ENCODE measurements at regions not wholly inside any gene's neighbourhood (a gene's known extent, or its start where the extent isn't known, plus 50 kb on each side); places are given as distances from the start of the nearest gene placed in this dataset.
"Not testable (repeated sequence)": the region's sequence is repeated elsewhere in the genome, so short reads cannot be mapped to it uniquely, and the experiment has no call there.

DNA sequence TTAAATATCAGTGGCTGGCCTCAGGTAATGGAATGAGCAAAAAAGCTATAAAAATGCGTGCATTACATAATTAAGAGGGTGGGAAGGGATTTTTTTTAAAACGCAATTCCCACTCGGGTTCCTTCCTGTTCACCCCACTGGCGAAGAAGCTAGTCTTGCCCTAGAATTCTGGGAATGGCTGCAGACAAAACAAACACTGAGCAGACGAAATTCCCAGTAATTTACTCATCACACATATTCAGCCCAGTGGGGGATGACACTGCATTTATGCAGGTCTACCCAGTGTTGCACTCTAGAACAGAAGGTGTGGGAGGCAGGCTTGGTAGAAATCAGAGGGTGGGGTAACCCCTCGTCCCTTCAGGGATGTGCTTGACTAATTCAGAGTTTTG, 2695.0 kb upstream of the DEFB115 start:
- no peak overlapping the region for H3K4me3 ChIP-seq
- no peak for DNase-seq
- TF ChIP-seq POLR2A (IDR thresholded peaks at IDR 0.05) = no peak
- TF ChIP-seq, protein P1, sequence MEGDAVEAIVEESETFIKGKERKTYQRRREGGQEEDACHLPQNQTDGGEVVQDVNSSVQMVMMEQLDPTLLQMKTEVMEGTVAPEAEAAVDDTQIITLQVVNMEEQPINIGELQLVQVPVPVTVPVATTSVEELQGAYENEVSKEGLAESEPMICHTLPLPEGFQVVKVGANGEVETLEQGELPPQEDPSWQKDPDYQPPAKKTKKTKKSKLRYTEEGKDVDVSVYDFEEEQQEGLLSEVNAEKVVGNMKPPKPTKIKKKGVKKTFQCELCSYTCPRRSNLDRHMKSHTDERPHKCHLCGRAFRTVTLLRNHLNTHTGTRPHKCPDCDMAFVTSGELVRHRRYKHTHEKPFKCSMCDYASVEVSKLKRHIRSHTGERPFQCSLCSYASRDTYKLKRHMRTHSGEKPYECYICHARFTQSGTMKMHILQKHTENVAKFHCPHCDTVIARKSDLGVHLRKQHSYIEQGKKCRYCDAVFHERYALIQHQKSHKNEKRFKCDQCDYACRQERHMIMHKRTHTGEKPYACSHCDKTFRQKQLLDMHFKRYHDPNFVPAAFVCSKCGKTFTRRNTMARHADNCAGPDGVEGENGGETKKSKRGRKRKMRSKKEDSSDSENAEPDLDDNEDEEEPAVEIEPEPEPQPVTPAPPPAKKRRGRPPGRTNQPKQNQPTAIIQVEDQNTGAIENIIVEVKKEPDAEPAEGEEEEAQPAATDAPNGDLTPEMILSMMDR (IDR thresholded peaks at IDR 0.05) = no peak
- H3K36me3 ChIP-seq (replicated peaks in 1 of 2) = no peaks in the 10 kb centered on the region
- no peaks in the 10 kb centered on the region for H3K9me3 ChIP-seq (replicated peaks in 1 of 3)
- 51 to 61% (median 59%) methylated on average over 6 of the region's 6 CpGs for WGBS, 4 donors
- H3K27ac ChIP-seq = no peak overlapping the region
- H3K4me1 ChIP-seq (replicated peaks in 1 of 2) = no peaks in the 10 kb centered on the region
- intact Hi-C loops (cut with DNase I) = no loop called here
- no peaks in the 10 kb centered on the region for H3K27me3 ChIP-seq

DNA sequence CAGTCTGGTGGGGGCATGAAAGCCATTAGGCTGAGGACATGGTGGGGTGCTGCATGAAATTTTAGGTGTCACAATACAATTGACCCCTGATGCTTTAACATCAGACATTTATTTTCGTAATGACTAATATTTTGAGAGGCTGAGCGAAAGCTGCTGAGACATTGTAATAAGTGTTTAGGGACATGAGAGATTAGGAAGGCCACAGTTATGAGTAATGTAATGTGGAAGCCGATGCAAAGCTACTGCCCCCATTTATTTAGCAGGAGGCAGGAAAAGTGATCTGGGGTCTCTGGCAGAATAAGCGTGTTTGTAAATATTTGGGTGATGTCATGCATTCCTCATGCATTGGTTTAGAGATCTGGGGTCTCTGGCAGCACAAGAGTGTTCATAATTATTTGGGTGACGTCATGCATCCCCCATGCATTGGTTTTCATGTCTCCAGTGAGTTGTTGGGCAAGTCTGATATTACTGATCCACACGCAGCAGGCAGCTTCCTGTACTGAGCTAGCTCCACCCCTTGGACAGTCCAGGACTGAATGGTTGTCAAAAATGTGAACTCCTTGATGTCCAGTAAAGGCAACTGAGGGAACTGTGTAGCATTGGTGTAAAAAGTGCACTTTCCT, 2694.5 kb upstream of the DEFB115 start:
- H3K27ac ChIP-seq; intact Hi-C loops (cut with DNase I): not testable (repeated sequence)
- WGBS, 4 donors = 58 to 69% (median 61%) methylated on average over 6 of the region's 6 CpGs

DNA sequence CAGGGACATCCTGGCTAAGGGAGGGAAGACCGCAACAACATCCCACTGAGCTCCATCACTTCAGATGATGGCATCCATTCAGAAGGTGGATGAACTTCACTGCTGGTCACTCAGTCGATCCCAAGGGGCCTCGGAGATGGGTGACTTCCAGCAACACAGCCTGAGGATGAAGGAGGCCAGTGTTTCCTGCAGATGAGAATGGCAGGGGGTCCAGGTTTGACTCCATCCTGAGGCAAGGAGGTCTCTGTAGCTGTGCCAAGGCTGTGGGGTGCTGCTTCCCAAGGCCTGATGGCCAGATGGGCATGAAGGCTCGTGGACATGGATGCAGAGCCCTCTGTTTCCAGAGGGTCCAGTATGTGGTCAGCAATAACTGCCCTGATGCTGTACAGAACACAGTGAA, 2693.4 kb upstream of the DEFB115 start:
- H3K27me3 ChIP-seq; H3K9me3 ChIP-seq (replicated peaks in 1 of 3); DNase-seq; intact Hi-C loops (cut with DNase I); H3K36me3 ChIP-seq (replicated peaks in 1 of 2); H3K4me3 ChIP-seq; H3K4me1 ChIP-seq (replicated peaks in 1 of 2); H3K27ac ChIP-seq: not testable (repeated sequence)
- 57 to 62% (median 60%) methylated on average over 4 of the region's 4 CpGs for WGBS, 4 donors

More for the DNA sequence above, 2694.5 kb upstream of the DEFB115 start:
- DNase-seq; H3K36me3 ChIP-seq (replicated peaks in 1 of 2); H3K4me1 ChIP-seq (replicated peaks in 1 of 2); H3K27me3 ChIP-seq; H3K4me3 ChIP-seq; H3K9me3 ChIP-seq (replicated peaks in 1 of 3): not testable (repeated sequence)

DNA sequence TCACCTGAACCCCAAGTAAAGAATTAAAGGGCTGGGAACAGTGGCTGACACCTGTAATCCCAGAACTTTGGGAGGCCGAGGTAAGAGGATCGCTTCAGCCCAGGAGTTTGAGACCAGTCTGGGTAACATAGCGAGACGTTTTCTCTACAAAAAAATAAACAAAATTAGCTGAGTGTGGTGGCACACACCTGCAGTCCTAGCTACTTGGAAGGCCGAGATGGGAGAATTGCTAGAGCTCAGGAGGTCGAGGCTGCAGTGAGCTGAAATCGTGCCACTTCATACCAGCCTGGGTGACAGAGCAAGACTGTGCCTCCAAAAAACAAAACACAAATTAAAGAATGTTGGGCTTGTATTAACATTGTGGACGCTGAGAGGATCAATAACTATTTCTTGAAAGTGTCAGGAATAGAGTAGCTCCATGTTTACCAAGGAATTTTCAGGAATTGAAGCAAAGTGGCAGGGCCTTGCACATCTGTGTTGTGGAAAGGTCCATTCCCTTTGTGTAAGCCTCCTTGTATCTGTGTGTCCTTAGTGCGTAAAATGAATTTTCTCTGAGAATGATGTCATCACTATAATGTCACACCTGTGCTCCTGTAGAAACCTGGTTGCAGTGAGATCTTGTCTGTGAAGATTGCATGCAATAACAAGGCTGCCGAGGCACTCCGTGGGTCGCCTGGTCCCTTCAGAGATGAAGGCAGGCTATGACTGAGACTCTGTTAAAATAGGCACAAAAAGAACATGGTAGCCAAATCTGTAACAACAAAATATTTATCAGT, 2692.6 kb upstream of the DEFB115 start:
- intact Hi-C loops (cut with DNase I); H3K4me3 ChIP-seq; H3K4me1 ChIP-seq (replicated peaks in 1 of 2); H3K27ac ChIP-seq; DNase-seq; H3K27me3 ChIP-seq; H3K36me3 ChIP-seq (replicated peaks in 1 of 2); H3K9me3 ChIP-seq (replicated peaks in 1 of 3): not testable (repeated sequence)
- 53 to 61% (median 56%) methylated on average over 12 of the region's 12 CpGs for WGBS, 4 donors

DNA sequence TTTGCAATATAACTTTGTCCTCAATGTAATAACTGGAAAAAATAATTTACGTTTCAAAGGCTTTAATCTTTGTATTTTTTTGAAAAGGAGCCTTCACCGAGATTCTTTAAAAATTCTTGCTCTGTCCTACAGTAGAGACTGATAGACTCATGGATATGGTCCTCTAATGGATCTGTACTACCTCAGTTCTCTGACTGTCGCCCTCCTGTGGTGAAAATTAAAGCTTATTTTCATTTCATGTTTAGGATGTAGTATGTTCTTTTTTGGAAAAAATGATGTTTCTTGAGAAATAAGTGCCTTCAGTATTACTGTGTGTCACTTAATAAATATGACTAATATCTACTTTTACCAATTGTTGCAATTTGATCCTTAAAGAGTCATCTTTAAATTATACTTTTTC, 2681.5 kb upstream of the DEFB115 start:
- 50 to 75% (median 58%) methylated on average over 2 to 3 of the region's 3 CpGs for WGBS, 4 donors
- H3K9me3 ChIP-seq (replicated peaks in 1 of 3); intact Hi-C loops (cut with DNase I); H3K36me3 ChIP-seq (replicated peaks in 1 of 2); H3K4me3 ChIP-seq; H3K27me3 ChIP-seq; DNase-seq; H3K4me1 ChIP-seq (replicated peaks in 1 of 2); H3K27ac ChIP-seq: not testable (repeated sequence)

DNA sequence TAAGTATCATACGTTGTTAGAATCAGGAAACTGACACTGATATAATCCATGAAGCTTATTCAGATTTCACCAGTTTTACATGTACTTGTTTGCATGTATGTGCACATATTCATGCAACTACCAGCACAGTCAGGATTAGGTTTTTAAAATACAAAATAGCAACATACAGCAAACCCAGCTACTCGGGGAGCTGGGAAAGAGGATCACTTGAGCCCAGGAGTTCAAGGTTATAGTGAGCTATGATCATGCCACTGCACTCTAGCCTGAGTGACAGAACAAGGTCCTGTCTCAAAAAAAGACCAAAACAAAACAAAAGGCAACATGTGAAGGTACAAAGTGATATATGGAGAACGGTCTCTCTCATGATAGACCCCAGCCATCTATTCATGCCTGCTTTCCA, 2665.8 kb upstream of the DEFB115 start:
- H3K4me3 ChIP-seq; H3K27me3 ChIP-seq; H3K27ac ChIP-seq; H3K9me3 ChIP-seq (replicated peaks in 1 of 3); intact Hi-C loops (cut with DNase I); H3K4me1 ChIP-seq (replicated peaks in 1 of 2); DNase-seq; H3K36me3 ChIP-seq (replicated peaks in 1 of 2): not testable (repeated sequence)
- 50 to 60% (median 57%) methylated on average over 2 to 3 of the region's 3 CpGs for WGBS, 4 donors

DNA sequence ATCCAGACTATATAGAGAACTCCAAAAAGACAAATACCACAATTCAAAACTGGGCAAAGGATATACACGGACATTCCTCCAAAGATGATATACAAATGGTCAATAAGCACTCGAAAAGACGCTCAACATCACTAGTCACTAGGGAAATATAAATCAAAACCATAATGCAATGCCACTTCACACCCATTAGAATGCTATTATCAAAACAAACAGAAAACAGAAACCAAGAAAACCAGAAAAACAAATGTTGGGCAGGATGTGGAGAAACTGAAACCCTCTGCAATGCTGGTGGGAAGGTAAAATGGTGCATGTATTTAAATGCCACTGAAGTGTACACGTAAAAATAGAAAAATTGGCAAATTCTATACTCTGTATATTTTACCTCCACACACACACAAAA, 2664.1 kb upstream of the DEFB115 start:
- H3K36me3 ChIP-seq (replicated peaks in 1 of 2); H3K4me3 ChIP-seq; intact Hi-C loops (cut with DNase I); H3K27me3 ChIP-seq; H3K27ac ChIP-seq; DNase-seq; H3K9me3 ChIP-seq (replicated peaks in 1 of 3); H3K4me1 ChIP-seq (replicated peaks in 1 of 2): not testable (repeated sequence)
- WGBS, 4 donors = 87 to 99% (median 92%) methylated on average over 3 to 4 of the region's 4 CpGs

DNA sequence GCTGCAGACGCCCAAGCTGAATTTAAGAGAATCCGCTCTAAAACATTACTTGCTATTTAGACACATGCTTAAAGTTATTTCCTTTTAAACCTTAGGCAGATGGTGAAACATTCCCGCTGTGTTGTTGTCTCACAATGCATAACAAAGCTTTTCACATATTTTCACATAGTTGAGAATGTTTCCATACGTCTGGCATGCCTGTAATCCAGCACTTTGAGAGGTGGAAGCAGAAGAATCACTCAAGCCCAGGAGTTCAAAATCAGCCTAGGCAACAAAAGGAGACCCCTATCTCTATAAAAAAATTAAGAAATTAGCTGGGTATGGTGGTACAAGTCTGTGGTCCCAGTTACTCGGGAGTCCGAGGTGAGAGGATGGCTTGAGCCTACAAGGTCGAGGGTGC, 2663.0 kb upstream of the DEFB115 start:
- H3K36me3 ChIP-seq (replicated peaks in 1 of 2); H3K27ac ChIP-seq; H3K4me1 ChIP-seq (replicated peaks in 1 of 2); intact Hi-C loops (cut with DNase I); H3K4me3 ChIP-seq; DNase-seq; H3K9me3 ChIP-seq (replicated peaks in 1 of 3); H3K27me3 ChIP-seq: not testable (repeated sequence)
- 76 to 90% (median 80%) methylated on average over 4 to 7 of the region's 7 CpGs for WGBS, 4 donors

DNA sequence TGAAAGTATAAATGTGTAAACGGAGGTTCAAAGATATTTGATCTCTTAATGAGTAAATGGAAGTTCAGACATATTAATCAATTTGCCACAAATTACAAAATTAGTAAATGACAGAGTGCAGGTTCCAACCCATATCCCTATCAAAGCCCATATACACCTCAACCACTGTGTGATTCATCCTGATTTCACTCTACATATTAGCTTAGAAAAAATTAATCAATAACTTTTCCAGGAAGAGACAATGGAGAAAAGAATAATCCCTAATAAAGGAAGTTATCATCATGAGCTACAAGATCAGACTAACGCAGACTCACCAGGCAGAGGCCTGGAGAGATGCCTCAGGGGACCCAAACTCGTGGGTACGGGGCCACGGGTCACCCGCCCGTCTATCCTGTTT, 2655.5 kb upstream of the DEFB115 start:
- H3K4me3 ChIP-seq = peak overlapping the region; percentile 49 to 57 (median 54)
- H3K27ac ChIP-seq = peak overlapping the region in 4 of 5 donors; percentile 30 to 71 (median 52)
- H3K36me3 ChIP-seq (replicated peaks in 1 of 2); H3K27me3 ChIP-seq; H3K4me1 ChIP-seq (replicated peaks in 1 of 2); intact Hi-C loops (cut with DNase I); H3K9me3 ChIP-seq (replicated peaks in 1 of 3); DNase-seq: not testable (repeated sequence)
- 9 to 25% (median 13%) methylated on average over 7 of the region's 7 CpGs for WGBS, 4 donors

All from adrenal gland (tissue), 9 donors.